ENCODE measurements at regions not wholly inside any gene's neighbourhood (a gene's known extent, or its start where the extent isn't known, plus 50 kb on each side); places are given as distances from the start of the nearest gene placed in this dataset.

- H3K9me3 ChIP-seq (ENCODE audit: low read depth, low read length, poor library complexity, severe bottlenecking) = no peaks in the 10 kb centered on the region
- DNase-seq (ENCODE audit: low spot score) = no peak
- intact Hi-C loops (cut with micrococcal nuclease; ENCODE audit: unreplicated experiment) = no loop called here
- no peaks in the 10 kb centered on the region for H3K36me3 ChIP-seq (ENCODE audit: insufficient read depth, low read length, poor library complexity, severe bottlenecking)
- no peaks in the 10 kb centered on the region for H3K4me1 ChIP-seq (ENCODE audit: insufficient read depth, low read length, poor library complexity, severe bottlenecking)
- H3K27me3 ChIP-seq (replicated peaks; ENCODE audit: insufficient read depth, low read depth, low read length, poor library complexity) = no peaks in the 10 kb centered on the region
- BruUV-seq (replicated peaks) = no TSS peak
- no peak overlapping the region for H3K27ac ChIP-seq (ENCODE audit: low read depth, low read length, poor library complexity, severe bottlenecking)
- POLR2A ChIA-PET (ENCODE audit: low non-redundant PET) = no interaction called here
- no peak for TF ChIP-seq CTCF (conservative IDR thresholded peaks at IDR 0.05; ENCODE audit: low read depth, low read length)
- TF ChIP-seq EZH2 (IDR thresholded peaks at IDR 0.05; ENCODE audit: borderline replicate concordance, low read depth, low read length, poor library complexity, severe bottlenecking) = no peak
- H3K4me3 ChIP-seq (ENCODE audit: low read depth, low read length, poor library complexity, severe bottlenecking) = no peak overlapping the region
- CTCF ChIA-PET = no interaction called here
Measured at GRCh38 chr3:71881041-71881440, 96.1 kb upstream of the PROK2 start.

- intact Hi-C loops (cut with micrococcal nuclease; ENCODE audit: unreplicated experiment) = loop anchor here (5.0 to 10.0 kb wide), 3 partner anchors 386 to 1206 kb away; no protein-coding TSS in a partner anchor
- no peaks in the 10 kb centered on the region for H3K4me1 ChIP-seq (ENCODE audit: insufficient read depth, low read length, poor library complexity, severe bottlenecking)
- TF ChIP-seq EZH2 (IDR thresholded peaks at IDR 0.05; ENCODE audit: borderline replicate concordance, low read depth, low read length, poor library complexity, severe bottlenecking) (no peak), CTCF (conservative IDR thresholded peaks at IDR 0.05; ENCODE audit: low read depth, low read length) (no peak)
- no peaks in the 10 kb centered on the region for H3K9me3 ChIP-seq (ENCODE audit: low read depth, low read length, poor library complexity, severe bottlenecking)
- POLR2A ChIA-PET (ENCODE audit: low non-redundant PET) = no interaction called here
- no peak overlapping the region for H3K27ac ChIP-seq (ENCODE audit: low read depth, low read length, poor library complexity, severe bottlenecking)
- H3K36me3 ChIP-seq (ENCODE audit: insufficient read depth, low read length, poor library complexity, severe bottlenecking) = no peaks in the 10 kb centered on the region
- CTCF ChIA-PET = interaction anchor here (0.5 kb wide), 1 partner anchor 326 kb away, joined by 3 read pairs; no protein-coding TSS in a partner anchor
- BruUV-seq (replicated peaks) = no TSS peak
- DNase-seq (ENCODE audit: low spot score) = peak; percentile 2
- H3K27me3 ChIP-seq (replicated peaks; ENCODE audit: insufficient read depth, low read depth, low read length, poor library complexity) = no peaks in the 10 kb centered on the region
- no peak overlapping the region for H3K4me3 ChIP-seq (ENCODE audit: low read depth, low read length, poor library complexity, severe bottlenecking)
Measured at GRCh38 chr3:71879089-71879488, 94.1 kb upstream of the PROK2 start.

- ChIA-PET CTCF (no interaction called here), POLR2A (ENCODE audit: low non-redundant PET) (no interaction called here)
- Histone ChIP-seq H3K9me3 (ENCODE audit: low read depth, low read length, poor library complexity, severe bottlenecking) (no peaks in the 10 kb centered on the region), H3K4me3 (ENCODE audit: low read depth, low read length, poor library complexity, severe bottlenecking) (no peak overlapping the region), H3K4me1 (ENCODE audit: insufficient read depth, low read length, poor library complexity, severe bottlenecking) (no peaks in the 10 kb centered on the region), H3K27me3 (replicated peaks; ENCODE audit: insufficient read depth, low read depth, low read length, poor library complexity) (no peaks in the 10 kb centered on the region), H3K36me3 (ENCODE audit: insufficient read depth, low read length, poor library complexity, severe bottlenecking) (no peaks in the 10 kb centered on the region), H3K27ac (ENCODE audit: low read depth, low read length, poor library complexity, severe bottlenecking) (no peak overlapping the region)
- DNase-seq (ENCODE audit: low spot score) = no peak
- TF ChIP-seq CTCF (conservative IDR thresholded peaks at IDR 0.05; ENCODE audit: low read depth, low read length) (no peak), EZH2 (IDR thresholded peaks at IDR 0.05; ENCODE audit: borderline replicate concordance, low read depth, low read length, poor library complexity, severe bottlenecking) (no peak)
- no TSS peak for BruUV-seq (replicated peaks)
- intact Hi-C loops (cut with micrococcal nuclease; ENCODE audit: unreplicated experiment) = loop anchor here (5.0 to 10.0 kb wide), 3 partner anchors 388 to 1208 kb away; no protein-coding TSS in a partner anchor
Measured at GRCh38 chr3:71876135-71877105, 91.5 kb upstream of the PROK2 start.
